GM23338 (cell line): ENCODE measurements at regions not wholly inside any gene's neighbourhood (a gene's known extent, or its start where the extent isn't known, plus 50 kb on each side); places are given as distances from the start of the nearest gene placed in this dataset.

Experiments
- ATAC-seq: fragments of 200-7000 bp; cut with Tn5 transposase; 3 replicates; pipeline ENCODE4 v1.9.1; 2020
- DNase-seq: peaks from one replicate; pipeline ENCODE4 v3.0.0-alpha.2; 2015; ENCODE audit warnings: low spot score
- H2AFZ ChIP-seq: fragments of 200-600 bp; sonication (generic); 2 replicates; pipeline ENCODE4 v1.8.0; 2016; ENCODE audit warnings: antibody characterized with exemption, mild to moderate bottlenecking, moderate library complexity
- H3F3A ChIP-seq: fragments of 200-600 bp; sonication (generic); replicated peaks from 2 replicates; pipeline ENCODE4 v1.8.0; 2017; ENCODE audit warnings: antibody characterized with exemption, mixed run types, low read depth
- H3K27ac ChIP-seq: fragments of 200-600 bp; sonication (generic); 2 replicates; pipeline ENCODE4 v1.6.1; 2016; ENCODE audit warnings: low read depth
- H3K27me3 ChIP-seq: fragments of 200-600 bp; sonication (generic); 2 replicates; pipeline ENCODE4 v1.8.0; 2016; ENCODE audit warnings: mild to moderate bottlenecking, mixed run types, moderate library complexity; ENCODE audit not compliant: insufficient read depth
- H3K36me3 ChIP-seq: fragments of 200-600 bp; sonication (generic); 2 replicates; pipeline ENCODE4 v1.8.0; 2016; ENCODE audit warnings: mild to moderate bottlenecking; ENCODE audit not compliant: insufficient read depth
- H3K4me1 ChIP-seq: fragments of 200-600 bp; sonication (generic); 2 replicates; pipeline ENCODE4 v1.8.0; 2016; ENCODE audit warnings: mild to moderate bottlenecking, moderate library complexity; ENCODE audit not compliant: insufficient read depth
- H3K4me2 ChIP-seq: fragments of 200-600 bp; sonication (generic); 2 replicates; pipeline ENCODE4 v1.7.1; 2017; ENCODE audit warnings: mixed run types
- H3K4me3 ChIP-seq: fragments of 200-600 bp; sonication (generic); 2 replicates; pipeline ENCODE4 v1.6.1; 2016; ENCODE audit warnings: mixed run types
- H3K79me2 ChIP-seq: fragments of 200-600 bp; sonication (generic); replicated peaks from 2 replicates; pipeline ENCODE4 v1.8.0; 2017; ENCODE audit warnings: mild to moderate bottlenecking; ENCODE audit not compliant: insufficient read depth
- H3K9me2 ChIP-seq: fragments of 200-600 bp; sonication (generic); 2 replicates; pipeline ENCODE4 v1.8.0; 2017; ENCODE audit not compliant: insufficient read depth
- H4K20me1 ChIP-seq: fragments of 200-600 bp; sonication (generic); replicated peaks from 2 replicates; pipeline ENCODE4 v1.8.0; 2017; ENCODE audit warnings: mild to moderate bottlenecking; ENCODE audit not compliant: insufficient read depth
- H3K27ac Mint-ChIP-seq: 2 replicates; pipeline ENCODE4 v1.8.0; 2020; ENCODE audit warnings: inconsistent platforms, mild to moderate bottlenecking, moderate library complexity, mixed read lengths
- H3K27me3 Mint-ChIP-seq: 3 replicates; pipeline ENCODE4 v1.8.0; 2022; ENCODE audit warnings: low read depth, mild to moderate bottlenecking, moderate library complexity, mixed read lengths, inconsistent platforms; ENCODE audit not compliant: insufficient read depth, poor library complexity
- H3K36me3 Mint-ChIP-seq: 3 replicates; pipeline ENCODE4 v1.8.0; 2021; ENCODE audit warnings: low read depth, mild to moderate bottlenecking, inconsistent platforms, moderate library complexity, mixed read lengths
- H3K4me1 Mint-ChIP-seq: 3 replicates; pipeline ENCODE4 v1.8.0; 2020; ENCODE audit warnings: mild to moderate bottlenecking, inconsistent platforms, mixed read lengths
- H3K4me3 Mint-ChIP-seq: 3 replicates; pipeline ENCODE4 v1.8.0; 2021; ENCODE audit warnings: moderate library complexity, mild to moderate bottlenecking, inconsistent platforms, mixed read lengths
- H3K9me3 Mint-ChIP-seq: 3 replicates; pipeline ENCODE4 v1.8.0; 2020; ENCODE audit warnings: moderate library complexity, mild to moderate bottlenecking, inconsistent platforms, mixed read lengths
- CTCF ChIP-seq, 2 experiments: fragments of 200-600 bp in 1 of 2; sonication (generic) in 1 of 2; conservative IDR thresholded peaks; 2 replicates each; pipeline versions ENCODE4 v1.5.1 to v1.6.1; 2016 to 2017; ENCODE audit warnings: antibody characterized with exemption in 2 of 2, low read depth in 2 of 2, mild to moderate bottlenecking in 2 of 2, moderate library complexity in 1 of 2
- ETS1 ChIP-seq: IDR thresholded peaks from 2 replicates; pipeline ENCODE4 v1.6.1; 2016; ENCODE audit warnings: antibody characterized with exemption
- NANOG ChIP-seq: IDR thresholded peaks from 2 replicates; pipeline ENCODE4 v1.6.1; 2016; ENCODE audit warnings: antibody characterized with exemption, borderline replicate concordance

- H3K79me2 ChIP-seq: no peaks in the 10 kb centered on the region
- Mint-ChIP-seq H3K9me3 (no peaks in the 10 kb centered on the region; the same call in 2 of the 3 replicates), H3K27ac (no peak overlapping the region), H3K4me1 (peaks cover 7% of the 10 kb centered on the region), H3K4me3 (no peak overlapping the region), H3K36me3 (no peaks in the 10 kb centered on the region), H3K27me3 (peaks cover 1% of the 10 kb centered on the region)
- no peak overlapping the region for H3K4me2 ChIP-seq
- H3K9me2 ChIP-seq: no peaks in the 10 kb centered on the region
- H3K4me3 ChIP-seq: no peak overlapping the region
- ATAC-seq (peak; percentile 26; the same call in 1 of the 3 replicates), DNase-seq (peak; percentile 21)
- peak; percentile 23 to 64 for TF ChIP-seq CTCF (conservative IDR thresholded peaks at IDR 0.05; ENCODE audit: low read depth in 2 of 2)
- TF ChIP-seq NANOG: no peak
- H3K4me1 ChIP-seq: no peaks in the 10 kb centered on the region
- no peak overlapping the region for H3K27ac ChIP-seq
- H4K20me1 ChIP-seq: no peaks in the 10 kb centered on the region
- no peaks in the 10 kb centered on the region for H3K36me3 ChIP-seq
- H3F3A ChIP-seq: no peaks in the 10 kb centered on the region
- H3K27me3 ChIP-seq: no peaks in the 10 kb centered on the region
- no peak overlapping the region for H2AFZ ChIP-seq
Measured at GRCh38 chr2:59935005-59935404, 618.4 kb downstream of the BCL11A start.

GRCh38 chr2:59933948-59934347 is 619.5 kb downstream of the BCL11A start:
- Mint-ChIP-seq H3K4me3 (no peak overlapping the region), H3K9me3 (no peaks in the 10 kb centered on the region; the same call in 2 of the 3 replicates), H3K4me1 (peaks cover 7% of the 10 kb centered on the region), H3K27ac (no peak overlapping the region), H3K27me3 (peaks cover 1% of the 10 kb centered on the region), H3K36me3 (no peaks in the 10 kb centered on the region)
- Histone ChIP-seq H3K36me3 (no peaks in the 10 kb centered on the region), H3K27me3 (no peaks in the 10 kb centered on the region), H3K4me2 (no peak overlapping the region), H3K79me2 (no peaks in the 10 kb centered on the region), H3F3A (no peaks in the 10 kb centered on the region), H3K27ac (no peak overlapping the region), H3K4me3 (no peak overlapping the region), H3K9me2 (no peaks in the 10 kb centered on the region), H3K4me1 (no peaks in the 10 kb centered on the region), H2AFZ (no peak overlapping the region), H4K20me1 (no peaks in the 10 kb centered on the region)
- ATAC-seq (no peak), DNase-seq (no peak)
- TF ChIP-seq ETS1: no peak

GRCh38 chr2:59932341-59932740 is 621.1 kb downstream of the BCL11A start:
- Histone ChIP-seq H2AFZ (no peak overlapping the region), H3K27ac (no peak overlapping the region), H3K79me2 (no peaks in the 10 kb centered on the region), H3K4me2 (no peak overlapping the region), H4K20me1 (no peaks in the 10 kb centered on the region), H3K4me1 (no peaks in the 10 kb centered on the region), H3F3A (no peaks in the 10 kb centered on the region), H3K36me3 (no peaks in the 10 kb centered on the region), H3K27me3 (no peaks in the 10 kb centered on the region), H3K4me3 (no peak overlapping the region), H3K9me2 (peaks cover 4% of the 10 kb centered on the region; the same call in 1 of the 2 replicates)
- H3K27ac Mint-ChIP-seq: no peak overlapping the region; the same call in 1 of the 2 replicates
- no peak overlapping the region for H3K4me3 Mint-ChIP-seq
- peaks cover 5% of the 10 kb centered on the region for H3K4me1 Mint-ChIP-seq
- peak; percentile 77 for DNase-seq
- no peaks in the 10 kb centered on the region; the same call in 2 of the 3 replicates for H3K9me3 Mint-ChIP-seq
- peaks cover 1% of the 10 kb centered on the region for H3K27me3 Mint-ChIP-seq
- H3K36me3 Mint-ChIP-seq: no peaks in the 10 kb centered on the region
- ATAC-seq: peak; percentile 88
- no peak for TF ChIP-seq NANOG
- TF ChIP-seq CTCF (conservative IDR thresholded peaks at IDR 0.05; ENCODE audit: low read depth in 2 of 2): peak; percentile 58 to 74
